ENCODE measurements at regions not wholly inside any gene's neighbourhood (a gene's known extent, or its start where the extent isn't known, plus 50 kb on each side); places are given as distances from the start of the nearest gene placed in this dataset.

DNA sequence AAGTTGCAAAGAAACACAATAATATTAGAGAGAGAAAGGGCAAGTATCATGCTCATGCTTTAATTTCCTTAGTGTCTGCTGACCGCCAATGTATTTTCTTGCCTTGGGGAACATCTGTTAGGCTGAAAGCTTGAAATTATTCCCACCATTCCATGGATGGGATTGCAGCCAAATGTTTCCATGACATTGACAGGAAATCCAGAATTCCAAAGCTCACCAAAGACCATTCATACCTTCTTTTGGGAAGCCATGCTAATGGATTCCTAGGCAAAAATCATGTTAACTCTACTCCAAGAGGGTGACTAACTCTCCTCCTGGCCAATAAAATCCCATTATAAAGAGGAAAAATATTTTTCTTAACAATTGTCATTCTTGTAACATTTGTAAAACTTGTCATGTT, 661.4 kb upstream of the FAT3 start:
- H3K27ac ChIP-seq (ENCODE audit: low read length), result no peak overlapping the region
- no peaks in the 10 kb centered on the region for H3K79me2 ChIP-seq (ENCODE audit: low read length)
- H3K4me2 ChIP-seq (ENCODE audit: low read depth, low read length), result no peak overlapping the region
- no peaks in the 10 kb centered on the region for H3K36me3 ChIP-seq (replicated peaks; ENCODE audit: insufficient read depth, low read length)
- H3K9me3 ChIP-seq (replicated peaks; ENCODE audit: insufficient read depth, low read length), result no peaks in the 10 kb centered on the region
- H3K9ac ChIP-seq (ENCODE audit: low read length), result no peak overlapping the region
- DNase-seq, result no peak
- H3K9me2 ChIP-seq (replicated peaks; ENCODE audit: insufficient read depth, low read length), result no peaks in the 10 kb centered on the region
- H4K20me1 ChIP-seq (ENCODE audit: insufficient read depth, low read length), result no peaks in the 10 kb centered on the region
- H3K27me3 ChIP-seq (replicated peaks; ENCODE audit: insufficient read depth, low read length), result no peaks in the 10 kb centered on the region
- TF ChIP-seq EZH2phosphoT487 (IDR thresholded peaks at IDR 0.05; ENCODE audit: low read length), result no peak
- no peak for TF ChIP-seq EZH2 (optimal IDR thresholded peaks at IDR 0.05; ENCODE audit: low read depth, low read length)
- TF ChIP-seq, protein P1, sequence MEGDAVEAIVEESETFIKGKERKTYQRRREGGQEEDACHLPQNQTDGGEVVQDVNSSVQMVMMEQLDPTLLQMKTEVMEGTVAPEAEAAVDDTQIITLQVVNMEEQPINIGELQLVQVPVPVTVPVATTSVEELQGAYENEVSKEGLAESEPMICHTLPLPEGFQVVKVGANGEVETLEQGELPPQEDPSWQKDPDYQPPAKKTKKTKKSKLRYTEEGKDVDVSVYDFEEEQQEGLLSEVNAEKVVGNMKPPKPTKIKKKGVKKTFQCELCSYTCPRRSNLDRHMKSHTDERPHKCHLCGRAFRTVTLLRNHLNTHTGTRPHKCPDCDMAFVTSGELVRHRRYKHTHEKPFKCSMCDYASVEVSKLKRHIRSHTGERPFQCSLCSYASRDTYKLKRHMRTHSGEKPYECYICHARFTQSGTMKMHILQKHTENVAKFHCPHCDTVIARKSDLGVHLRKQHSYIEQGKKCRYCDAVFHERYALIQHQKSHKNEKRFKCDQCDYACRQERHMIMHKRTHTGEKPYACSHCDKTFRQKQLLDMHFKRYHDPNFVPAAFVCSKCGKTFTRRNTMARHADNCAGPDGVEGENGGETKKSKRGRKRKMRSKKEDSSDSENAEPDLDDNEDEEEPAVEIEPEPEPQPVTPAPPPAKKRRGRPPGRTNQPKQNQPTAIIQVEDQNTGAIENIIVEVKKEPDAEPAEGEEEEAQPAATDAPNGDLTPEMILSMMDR (IDR thresholded peaks at IDR 0.05; ENCODE audit: low read length), result no peak
- H3K4me1 ChIP-seq (ENCODE audit: low read length), result no peaks in the 10 kb centered on the region
- no peak overlapping the region for H3K4me3 ChIP-seq (ENCODE audit: low read length)
- H3F3A ChIP-seq (ENCODE audit: insufficient read depth, low read length), result no peaks in the 10 kb centered on the region
- H2AFZ ChIP-seq (ENCODE audit: low read length), result no peak overlapping the region

DNA sequence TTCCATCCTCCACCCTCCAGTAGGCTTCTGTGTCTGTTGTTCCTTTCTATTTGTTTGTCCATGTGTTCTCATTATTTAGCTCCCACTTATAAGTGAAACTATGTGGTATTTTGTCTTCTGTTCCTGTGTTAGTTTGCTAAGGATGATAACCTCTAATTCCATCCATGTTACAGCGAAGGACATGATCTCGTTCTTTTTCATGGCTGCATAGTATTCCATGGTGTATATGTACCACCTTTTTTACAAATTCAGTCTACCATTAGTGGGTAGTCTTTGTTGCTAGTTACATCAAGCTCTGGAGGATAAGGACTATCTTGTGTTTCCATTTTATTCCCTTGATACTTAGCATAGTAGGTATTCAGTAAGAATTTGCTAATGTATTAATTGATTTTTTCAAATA, 664.2 kb upstream of the FAT3 start:
- H3K36me3 ChIP-seq (replicated peaks; ENCODE audit: insufficient read depth, low read length), result no peaks in the 10 kb centered on the region
- H2AFZ ChIP-seq (ENCODE audit: low read length), result no peak overlapping the region
- TF ChIP-seq EZH2 (optimal IDR thresholded peaks at IDR 0.05; ENCODE audit: low read depth, low read length), result no peak
- TF ChIP-seq EZH2phosphoT487 (IDR thresholded peaks at IDR 0.05; ENCODE audit: low read length), result no peak
- TF ChIP-seq, protein P1 (IDR thresholded peaks at IDR 0.05; ENCODE audit: low read length), result no peak

DNA sequence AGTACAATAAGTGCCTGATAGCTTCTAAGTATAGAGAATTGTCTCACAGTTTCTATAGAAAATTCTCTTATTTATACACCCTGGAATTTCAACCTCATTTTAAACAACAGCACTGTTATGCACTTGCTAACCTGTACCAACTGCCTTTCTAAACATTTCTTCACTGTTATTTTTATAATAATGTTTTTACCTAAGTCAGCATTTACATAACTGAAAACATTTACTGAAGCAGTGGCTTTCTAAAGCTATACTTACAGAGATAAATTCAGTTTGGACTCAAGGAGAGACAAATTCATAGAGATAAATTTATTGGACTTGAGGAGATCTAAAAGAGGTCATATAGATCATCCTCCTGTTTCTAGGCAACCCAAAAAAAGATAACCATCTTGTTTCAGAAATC, 686.6 kb upstream of the FAT3 start:
- Histone ChIP-seq H2AFZ (ENCODE audit: low read length) (no peak overlapping the region), H3K36me3 (replicated peaks; ENCODE audit: insufficient read depth, low read length) (no peaks in the 10 kb centered on the region), H3K9me3 (replicated peaks; ENCODE audit: insufficient read depth, low read length) (no peaks in the 10 kb centered on the region), H3K27ac (ENCODE audit: low read length) (no peak overlapping the region), H3K27me3 (replicated peaks; ENCODE audit: insufficient read depth, low read length) (no peaks in the 10 kb centered on the region), H3K4me3 (ENCODE audit: low read length) (no peak overlapping the region), H3K9me2 (replicated peaks; ENCODE audit: insufficient read depth, low read length) (no peaks in the 10 kb centered on the region), H4K20me1 (ENCODE audit: insufficient read depth, low read length) (no peaks in the 10 kb centered on the region), H3K4me2 (ENCODE audit: low read depth, low read length) (no peak overlapping the region), H3K9ac (ENCODE audit: low read length) (no peak overlapping the region), H3F3A (ENCODE audit: insufficient read depth, low read length) (no peaks in the 10 kb centered on the region), H3K4me1 (ENCODE audit: low read length) (no peaks in the 10 kb centered on the region), H3K79me2 (ENCODE audit: low read length) (no peaks in the 10 kb centered on the region)
- no peak for DNase-seq
- TF ChIP-seq EZH2 (optimal IDR thresholded peaks at IDR 0.05; ENCODE audit: low read depth, low read length) (no peak), EZH2phosphoT487 (IDR thresholded peaks at IDR 0.05; ENCODE audit: low read length) (no peak)
- TF ChIP-seq, protein P1 (IDR thresholded peaks at IDR 0.05; ENCODE audit: low read length), result no peak

More for the DNA sequence above, 664.2 kb upstream of the FAT3 start:
- Histone ChIP-seq H3K9me2 (replicated peaks; ENCODE audit: insufficient read depth, low read length) (no peaks in the 10 kb centered on the region), H3K9me3 (replicated peaks; ENCODE audit: insufficient read depth, low read length) (no peaks in the 10 kb centered on the region), H4K20me1 (ENCODE audit: insufficient read depth, low read length) (no peaks in the 10 kb centered on the region), H3K27me3 (replicated peaks; ENCODE audit: insufficient read depth, low read length) (no peaks in the 10 kb centered on the region), H3K4me3 (ENCODE audit: low read length) (no peak overlapping the region), H3K4me1 (ENCODE audit: low read length) (no peaks in the 10 kb centered on the region), H3F3A (ENCODE audit: insufficient read depth, low read length) (no peaks in the 10 kb centered on the region), H3K27ac (ENCODE audit: low read length) (no peak overlapping the region), H3K9ac (ENCODE audit: low read length) (no peak overlapping the region), H3K79me2 (ENCODE audit: low read length) (no peaks in the 10 kb centered on the region), H3K4me2 (ENCODE audit: low read depth, low read length) (no peak overlapping the region)
- DNase-seq, result no peak
